ENCODE measurements at regions not wholly inside any gene's neighbourhood (a gene's known extent, or its start where the extent isn't known, plus 50 kb on each side); places are given as distances from the start of the nearest gene placed in this dataset.
"Not testable (repeated sequence)": the region's sequence is repeated elsewhere in the genome, so short reads cannot be mapped to it uniquely, and the experiment has no call there.

DNA sequence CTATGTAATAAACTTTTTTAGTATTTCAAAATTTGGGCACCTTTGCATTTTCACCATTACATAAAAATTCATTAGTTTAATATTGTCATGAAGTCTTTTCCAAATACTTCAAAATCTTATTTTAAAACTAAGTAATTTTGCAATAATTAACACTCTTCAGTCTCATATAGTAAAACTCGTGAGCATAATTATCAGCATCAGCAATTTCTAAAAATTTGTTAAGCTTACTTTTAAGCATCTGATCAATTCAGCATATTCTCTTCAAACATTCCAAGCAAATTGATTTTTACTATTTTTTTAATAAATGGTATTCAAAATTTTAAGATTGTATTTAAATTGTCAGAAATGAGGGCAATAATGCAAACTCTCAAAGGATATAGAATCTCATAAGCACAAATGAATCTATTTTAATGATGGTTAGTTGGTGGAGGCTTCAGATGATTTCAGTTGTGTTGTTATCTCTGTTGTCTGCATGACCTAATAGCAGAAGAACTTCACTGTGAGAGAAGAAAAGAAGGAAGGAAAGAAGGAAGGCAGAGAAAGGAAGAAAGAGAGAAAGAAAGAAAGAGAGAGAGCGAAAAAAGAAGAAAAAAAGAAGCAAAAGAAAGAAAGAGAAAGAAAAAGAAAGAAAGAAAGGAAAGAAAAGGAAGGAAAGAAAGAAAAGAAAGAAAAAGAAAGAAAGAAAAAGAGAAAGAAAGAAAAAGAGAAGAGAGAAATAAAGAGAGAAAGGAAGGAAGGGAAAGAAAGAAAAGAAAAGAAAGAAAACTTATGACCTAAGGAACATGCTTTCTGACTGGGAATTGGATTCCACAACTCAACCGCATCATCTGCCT, 860.5 kb downstream of the NCAM2 start:
- DNase-seq (ENCODE audit: low spot score) = no peak

GRCh38 chr21:21860888-21861287, 862.7 kb downstream of the NCAM2 start:
- no peak for DNase-seq (ENCODE audit: low spot score)

DNA sequence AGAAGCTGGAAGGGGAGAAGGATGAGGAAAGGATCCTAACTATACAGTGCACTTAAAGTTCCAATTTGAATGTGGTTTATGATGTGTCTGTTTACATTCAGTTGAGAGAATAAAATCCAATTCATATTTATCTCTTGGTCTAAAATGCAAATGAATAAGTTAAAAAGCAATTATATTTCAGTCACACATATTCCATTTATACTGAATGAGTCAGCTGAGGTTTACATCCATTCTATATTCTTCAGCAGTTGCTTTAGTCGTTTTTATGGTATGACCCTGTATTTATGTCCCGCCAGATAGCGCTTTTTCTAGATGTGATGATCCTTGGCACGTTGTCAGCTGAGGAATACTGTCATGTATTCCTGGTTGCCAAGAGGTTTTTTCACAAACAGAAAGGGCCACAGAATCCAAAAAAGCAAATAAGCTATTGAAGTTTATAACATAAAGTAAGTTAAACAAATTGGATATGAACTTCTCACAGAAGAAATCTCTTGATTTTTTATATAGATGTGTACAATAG, 866.2 kb downstream of the NCAM2 start:
- DNase-seq (ENCODE audit: low spot score) = no peak

DNA sequence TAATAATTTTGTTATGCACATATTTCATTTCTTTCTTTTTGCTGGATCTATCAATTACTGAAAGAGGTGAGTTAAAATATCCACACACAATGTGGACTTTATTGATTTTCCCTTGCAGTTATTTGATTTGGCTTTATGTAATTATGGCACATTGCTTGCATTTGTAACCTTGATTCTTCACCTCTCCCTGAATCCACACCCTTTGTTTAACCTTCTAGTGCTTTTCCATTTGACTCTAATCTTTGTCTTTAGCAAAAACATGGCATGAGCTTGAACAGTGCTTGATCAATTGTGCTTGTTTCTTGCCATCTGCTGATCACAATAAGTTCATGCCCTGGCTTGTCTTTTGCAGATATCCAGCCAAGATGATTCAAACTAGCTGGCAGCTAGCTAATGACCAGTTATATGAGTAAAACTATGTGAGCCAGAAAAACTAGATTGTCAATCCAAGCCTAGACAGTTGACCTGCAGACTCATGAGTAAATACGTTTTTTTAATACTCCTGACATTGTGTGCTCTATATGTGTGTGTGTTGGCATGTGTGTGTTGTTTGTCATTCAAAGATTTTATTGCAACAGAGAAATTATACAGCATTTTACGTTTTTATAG, 899.2 kb downstream of the NCAM2 start:
- DNase-seq (ENCODE audit: low spot score) = no peak

GRCh38 chr21:21898801-21899200, 900.6 kb downstream of the NCAM2 start:
- no peak for DNase-seq (ENCODE audit: low spot score)

DNA sequence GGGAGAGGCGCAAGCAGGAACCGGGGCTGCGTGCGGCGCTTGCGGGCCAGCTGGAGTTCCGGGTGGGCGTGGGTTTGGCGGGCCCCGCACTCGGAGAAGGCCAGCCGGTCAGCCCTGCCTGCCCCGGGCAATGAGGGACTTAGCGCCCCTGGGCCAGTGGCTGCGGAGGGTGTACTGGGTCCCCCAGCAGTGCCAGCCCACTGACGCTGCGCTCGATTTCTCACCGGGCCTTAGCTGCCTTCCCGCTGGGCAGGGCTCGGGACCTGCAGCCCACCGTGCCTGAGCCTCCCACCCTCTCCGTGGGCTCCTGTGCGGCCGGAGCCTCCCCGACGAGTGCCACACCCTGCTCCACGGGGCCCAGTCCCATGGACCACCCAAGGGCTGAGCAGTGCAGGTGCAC, 904.2 kb downstream of the NCAM2 start:
- not testable (repeated sequence) for DNase-seq (ENCODE audit: low spot score)

DNA sequence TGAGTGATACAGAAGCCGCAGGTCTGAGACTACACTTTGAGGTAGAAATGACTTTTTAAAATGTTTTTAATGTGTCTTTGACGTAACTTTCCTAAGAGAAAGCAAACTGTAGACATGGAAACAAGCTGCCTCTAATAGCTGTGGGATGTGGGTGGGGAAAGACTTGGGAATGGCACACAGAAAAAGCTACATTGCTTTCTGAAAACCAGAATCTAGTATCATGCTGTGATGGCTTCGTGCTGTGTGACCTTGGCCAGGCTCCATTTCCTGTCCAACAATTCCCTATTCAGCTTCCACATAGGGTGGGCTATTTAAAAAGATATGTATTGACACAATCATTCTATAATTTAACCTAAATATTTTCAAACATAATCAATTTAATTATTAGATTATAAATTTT, 909.1 kb downstream of the NCAM2 start:
- DNase-seq (ENCODE audit: low spot score) = no peak

DNA sequence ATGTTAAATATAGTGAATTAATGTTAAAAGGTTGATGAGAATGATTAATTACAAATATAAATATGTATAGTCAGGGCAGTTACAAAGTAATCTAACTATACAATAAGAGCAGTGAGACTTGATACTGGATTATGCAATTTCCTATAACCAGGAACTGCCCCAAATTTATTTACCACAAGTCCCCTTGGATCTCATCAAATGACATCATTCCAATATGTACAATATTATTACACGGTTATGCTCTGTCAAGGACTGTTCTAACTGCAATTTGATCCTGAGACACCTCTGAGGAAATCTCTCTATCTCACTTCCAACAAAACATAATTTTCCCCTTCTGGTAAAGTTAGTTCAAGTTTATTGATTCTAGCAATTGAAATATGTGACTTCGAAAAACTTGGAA, 917.6 kb downstream of the NCAM2 start:
- DNase-seq (ENCODE audit: low spot score) = no peak

DNA sequence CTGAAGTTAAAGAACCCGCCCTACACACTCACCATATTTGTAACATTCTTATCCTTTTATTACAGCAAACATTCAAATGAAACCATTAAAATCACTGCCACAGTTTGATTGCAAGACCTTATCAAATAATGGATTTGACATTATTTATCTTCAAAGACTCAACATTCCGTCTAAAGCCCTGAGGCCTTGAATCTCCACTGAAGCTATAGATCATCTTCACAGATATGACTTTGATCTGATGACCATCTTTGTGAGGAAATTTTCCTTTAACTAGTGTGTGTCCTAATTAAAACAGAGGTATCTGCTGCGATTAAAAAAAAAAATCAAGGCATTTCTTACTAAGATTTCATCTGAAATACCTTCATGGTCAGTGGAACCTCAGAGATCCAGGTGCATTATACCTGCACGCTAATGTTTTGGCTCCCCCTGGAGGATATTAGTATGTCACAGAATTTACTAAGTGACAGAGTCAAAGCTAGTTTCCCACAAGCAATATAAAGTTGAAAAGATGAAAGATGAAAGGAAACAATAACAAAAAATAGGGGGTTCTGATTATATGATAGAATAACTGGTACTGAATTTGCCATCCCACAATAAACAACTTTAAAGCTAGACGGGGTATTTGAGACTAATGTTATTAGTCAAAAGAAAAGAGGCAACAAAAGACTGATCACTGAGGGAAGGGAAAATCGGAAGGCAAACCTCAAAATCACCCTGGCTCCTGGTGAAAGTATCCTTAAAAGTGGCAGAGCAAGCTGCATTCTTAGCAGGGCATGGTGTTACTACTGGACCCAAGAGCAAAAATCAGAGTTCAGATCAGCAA, 923.4 kb downstream of the NCAM2 start:
- DNase-seq (ENCODE audit: low spot score) = peak; percentile 4

- no peak for DNase-seq (ENCODE audit: low spot score)
Observed at GRCh38 chr21:21929226-21929625, 931.0 kb downstream of the NCAM2 start.

DNA sequence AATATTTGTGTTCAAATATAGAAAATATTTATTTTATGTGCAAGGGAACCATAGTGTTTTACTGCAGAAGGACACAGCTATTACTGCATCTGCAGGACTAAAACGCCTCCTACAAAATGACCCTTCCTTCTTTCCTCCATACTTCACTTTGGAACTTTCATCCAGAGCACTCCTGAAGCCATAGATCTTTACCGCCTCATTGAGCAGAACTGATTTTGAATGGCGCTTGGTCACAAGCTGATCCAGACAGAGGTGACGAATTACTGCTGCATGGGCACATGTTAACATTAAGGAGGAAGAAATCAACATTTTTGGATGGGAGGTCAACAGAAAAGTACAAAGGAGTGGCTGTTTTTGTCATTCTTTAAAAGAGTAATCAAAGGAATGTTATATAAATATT, 931.6 kb downstream of the NCAM2 start:
- DNase-seq (ENCODE audit: low spot score) = no peak

- DNase-seq (ENCODE audit: low spot score) = no peak
Observed at GRCh38 chr21:21952566-21952965, 954.4 kb downstream of the NCAM2 start.

DNA sequence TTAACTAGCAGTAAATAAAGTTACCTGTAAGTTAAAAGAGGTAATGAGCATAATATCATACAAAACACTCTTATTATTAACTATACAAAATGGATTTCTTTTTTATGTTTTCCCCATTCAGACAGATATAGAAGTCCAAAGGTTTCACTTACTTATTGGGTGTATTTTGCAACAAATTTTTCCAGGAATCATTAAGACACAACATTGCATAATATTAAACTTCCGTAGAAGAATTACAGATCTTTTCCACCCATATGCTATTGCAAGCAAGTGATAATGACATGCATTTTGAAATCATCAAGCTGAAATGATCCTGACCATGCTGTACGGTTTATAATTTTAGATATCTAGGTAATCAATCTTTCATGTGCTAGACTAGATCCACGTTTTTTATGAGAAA, 957.0 kb downstream of the NCAM2 start:
- DNase-seq (ENCODE audit: low spot score) = no peak

- no peak for DNase-seq (ENCODE audit: low spot score)
Observed at GRCh38 chr21:21957490-21957889, 959.3 kb downstream of the NCAM2 start.

GRCh38 chr21:21963911-21964310, 965.7 kb downstream of the NCAM2 start:
- DNase-seq (ENCODE audit: low spot score) = no peak

DNA sequence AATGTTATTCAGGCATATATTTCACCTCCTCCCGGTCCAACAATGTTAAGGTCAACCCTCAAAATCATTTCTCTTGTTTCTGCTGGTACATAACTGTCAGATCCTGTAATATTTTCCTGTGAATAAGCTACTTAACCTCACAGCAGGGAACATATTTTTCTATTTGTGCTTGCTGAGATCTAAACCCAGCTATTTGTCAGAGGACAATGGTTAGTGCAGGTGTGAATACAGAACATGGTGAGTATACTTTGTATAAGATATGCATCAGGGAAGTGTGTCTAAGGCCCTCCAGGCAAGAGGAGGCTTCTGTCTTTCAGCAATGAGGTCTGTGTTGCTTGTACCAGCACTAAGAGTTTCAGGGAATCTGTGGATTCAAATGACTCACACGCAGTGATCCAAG, 970.6 kb downstream of the NCAM2 start:
- no peak for DNase-seq (ENCODE audit: low spot score)

- no peak for DNase-seq (ENCODE audit: low spot score)
Observed at GRCh38 chr21:21969211-21969610, 971.0 kb downstream of the NCAM2 start.

GRCh38 chr21:21971384-21971783, 973.2 kb downstream of the NCAM2 start:
- no peak for DNase-seq (ENCODE audit: low spot score)

GRCh38 chr21:21973806-21974205, 975.6 kb downstream of the NCAM2 start:
- DNase-seq (ENCODE audit: low spot score) = no peak

GRCh38 chr21:21996891-21997290, 998.7 kb downstream of the NCAM2 start:
- DNase-seq (ENCODE audit: low spot score) = no peak

DNA sequence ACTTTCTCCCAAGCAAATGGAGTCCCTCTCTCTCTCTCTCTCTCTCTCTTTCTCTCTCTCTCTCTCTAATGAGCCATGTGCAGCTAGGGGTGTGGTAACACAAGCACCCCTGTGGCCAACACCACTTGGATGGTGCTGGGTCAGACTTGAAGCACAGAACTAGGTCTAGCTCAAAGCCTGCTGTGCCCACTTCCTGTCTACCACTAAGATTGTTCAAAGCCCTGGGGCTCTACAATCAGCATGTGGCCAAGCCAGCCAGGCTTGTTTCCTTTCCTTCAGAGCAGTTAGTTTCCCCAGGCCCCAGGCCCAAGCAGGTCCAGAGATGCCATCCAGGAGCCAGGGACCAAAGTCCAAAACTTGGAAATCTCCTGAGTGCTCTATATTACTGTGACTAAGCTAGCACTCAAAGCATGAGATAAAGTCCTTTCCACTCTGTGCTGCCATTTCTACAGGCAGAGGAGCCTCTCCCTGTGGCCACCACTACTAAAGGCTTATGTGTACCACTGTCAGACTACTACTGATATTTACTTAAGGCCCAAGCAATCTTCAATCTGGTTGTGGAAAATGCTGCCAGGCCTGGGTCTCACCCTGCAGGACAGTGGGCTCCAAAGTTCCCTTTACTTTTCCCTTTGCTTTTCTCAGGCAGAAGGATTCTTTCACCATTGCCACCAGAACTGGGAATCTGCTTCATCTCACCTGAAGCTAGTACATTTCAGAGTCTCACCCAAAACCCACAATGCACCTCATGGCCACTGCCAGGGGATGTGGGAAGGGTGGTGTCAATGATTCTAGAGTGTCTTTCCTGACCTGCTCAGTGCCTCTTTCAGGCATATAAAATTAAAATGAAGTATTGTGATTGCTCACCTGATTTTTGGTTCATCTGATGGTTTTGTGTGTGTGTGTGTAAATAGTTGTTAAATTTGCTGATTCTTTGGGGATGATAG, 999.5 kb downstream of the NCAM2 start:
- DNase-seq (ENCODE audit: low spot score) = no peak

- no peak for DNase-seq (ENCODE audit: low spot score)
Observed at GRCh38 chr21:22019766-22020165, 1021.6 kb downstream of the NCAM2 start.
